ENCODE measurements at regions not wholly inside any gene's neighbourhood (a gene's known extent, or its start where the extent isn't known, plus 50 kb on each side); places are given as distances from the start of the nearest gene placed in this dataset.

DNA sequence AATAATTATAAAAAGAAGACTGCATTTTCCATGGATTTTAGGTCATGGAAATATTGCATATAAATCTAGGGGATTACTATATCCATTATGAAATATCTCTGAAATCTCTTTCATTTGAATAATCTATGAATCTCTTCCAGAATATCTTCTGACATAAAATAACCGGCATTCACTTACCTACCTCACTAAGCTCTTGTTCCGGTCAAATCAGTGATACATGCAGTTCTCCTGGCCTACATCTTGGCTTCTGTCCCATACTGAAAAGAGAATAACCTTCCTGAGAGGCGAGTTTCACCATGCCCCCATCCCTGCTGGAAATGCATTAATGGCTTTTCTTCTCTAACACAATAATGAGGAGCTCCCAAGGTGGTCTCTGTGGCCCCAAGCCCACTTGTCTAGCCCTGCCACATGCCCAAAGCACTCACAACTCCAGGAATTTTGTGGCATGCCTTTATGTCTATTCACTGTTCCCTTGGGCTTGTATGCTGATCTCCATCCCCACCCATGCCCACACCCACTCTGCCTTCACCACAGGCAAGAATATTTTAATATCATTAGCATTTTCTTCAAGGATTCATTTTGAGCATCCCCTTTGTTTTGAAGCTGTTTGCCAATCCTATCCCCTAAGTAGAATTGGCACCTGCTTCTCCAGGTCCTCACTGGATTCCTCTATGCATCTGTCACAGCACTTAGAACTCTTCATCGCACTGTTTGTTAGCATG is 401.6 kb downstream of the COG6 start:
- no peaks in the 10 kb centered on the region for H4K20me1 ChIP-seq (ENCODE audit: control insufficient read depth, extremely low read depth, insufficient read depth, low read length)
- no peaks in the 10 kb centered on the region for H3K4me1 ChIP-seq (ENCODE audit: control insufficient read depth, extremely low read depth, insufficient read depth, low read length)
- no peaks in the 10 kb centered on the region for H3K79me2 ChIP-seq (ENCODE audit: control insufficient read depth, insufficient read depth, low read length)
- H3K4me3 ChIP-seq (replicated peaks in 1 of 4; ENCODE audit: control extremely low read depth in 1 of 4, insufficient read depth in 1 of 4, low read depth in 3 of 4, low read length in 4 of 4) = no peak overlapping the region
- no peak overlapping the region for H3K27ac ChIP-seq (ENCODE audit: insufficient read depth, low read length)
- H3K9ac ChIP-seq (ENCODE audit: insufficient read depth, low read length) = no peak overlapping the region
- H3K27me3 ChIP-seq (ENCODE audit: control insufficient read depth, insufficient read depth, low read length) = no peaks in the 10 kb centered on the region
- H3K4me2 ChIP-seq (ENCODE audit: extremely low read depth, insufficient read depth, low read length) = no peak overlapping the region
- no peak overlapping the region for H2AFZ ChIP-seq (ENCODE audit: low read length)
- DNase-seq (ENCODE audit: low read depth in 2 of 2) = no peak
- no peaks in the 10 kb centered on the region for H3K36me3 ChIP-seq (ENCODE audit: control insufficient read depth, insufficient read depth, low read length)
- no peaks in the 10 kb centered on the region for H3K9me3 ChIP-seq (ENCODE audit: control insufficient read depth, insufficient read depth, low read depth, low read length)
- TF ChIP-seq EZH2 (IDR thresholded peaks at IDR 0.05; ENCODE audit: low read length, missing control alignments) = no peak
- TF ChIP-seq, protein P1, sequence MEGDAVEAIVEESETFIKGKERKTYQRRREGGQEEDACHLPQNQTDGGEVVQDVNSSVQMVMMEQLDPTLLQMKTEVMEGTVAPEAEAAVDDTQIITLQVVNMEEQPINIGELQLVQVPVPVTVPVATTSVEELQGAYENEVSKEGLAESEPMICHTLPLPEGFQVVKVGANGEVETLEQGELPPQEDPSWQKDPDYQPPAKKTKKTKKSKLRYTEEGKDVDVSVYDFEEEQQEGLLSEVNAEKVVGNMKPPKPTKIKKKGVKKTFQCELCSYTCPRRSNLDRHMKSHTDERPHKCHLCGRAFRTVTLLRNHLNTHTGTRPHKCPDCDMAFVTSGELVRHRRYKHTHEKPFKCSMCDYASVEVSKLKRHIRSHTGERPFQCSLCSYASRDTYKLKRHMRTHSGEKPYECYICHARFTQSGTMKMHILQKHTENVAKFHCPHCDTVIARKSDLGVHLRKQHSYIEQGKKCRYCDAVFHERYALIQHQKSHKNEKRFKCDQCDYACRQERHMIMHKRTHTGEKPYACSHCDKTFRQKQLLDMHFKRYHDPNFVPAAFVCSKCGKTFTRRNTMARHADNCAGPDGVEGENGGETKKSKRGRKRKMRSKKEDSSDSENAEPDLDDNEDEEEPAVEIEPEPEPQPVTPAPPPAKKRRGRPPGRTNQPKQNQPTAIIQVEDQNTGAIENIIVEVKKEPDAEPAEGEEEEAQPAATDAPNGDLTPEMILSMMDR (conservative IDR thresholded peaks at IDR 0.05 in 1 of 2, IDR thresholded peaks at IDR 0.05 in 1 of 2; ENCODE audit: low read depth in 1 of 2, low read length in 2 of 2) = no peak

DNA sequence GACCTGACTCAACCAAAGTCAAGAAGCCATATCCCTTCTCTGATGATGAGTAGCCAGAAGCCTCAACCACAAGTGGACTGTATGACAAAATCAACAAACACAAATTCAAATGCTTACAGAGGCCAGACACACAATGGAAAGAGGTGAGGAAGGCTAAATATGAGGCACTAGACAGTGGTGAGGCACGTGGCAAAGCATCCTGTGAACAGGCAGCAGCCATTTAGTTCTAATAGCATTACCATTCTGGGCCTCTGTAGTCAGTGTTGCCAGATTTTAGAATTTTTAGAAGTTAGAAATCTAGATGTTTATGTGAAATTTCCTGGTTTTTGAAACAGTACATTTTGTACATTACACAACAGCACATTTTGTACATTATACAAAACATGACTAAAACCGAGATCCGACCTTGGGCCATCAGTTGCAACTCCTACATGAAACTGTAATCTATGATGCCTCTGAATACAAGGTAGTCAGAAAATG is 403.3 kb downstream of the COG6 start:
- Histone ChIP-seq H3K27me3 (ENCODE audit: control insufficient read depth, insufficient read depth, low read length) (no peaks in the 10 kb centered on the region), H3K4me3 (replicated peaks in 1 of 4; ENCODE audit: control extremely low read depth in 1 of 4, insufficient read depth in 1 of 4, low read depth in 3 of 4, low read length in 4 of 4) (no peak overlapping the region), H3K9ac (ENCODE audit: insufficient read depth, low read length) (no peak overlapping the region), H4K20me1 (ENCODE audit: control insufficient read depth, extremely low read depth, insufficient read depth, low read length) (no peaks in the 10 kb centered on the region), H2AFZ (ENCODE audit: low read length) (no peak overlapping the region), H3K9me3 (ENCODE audit: control insufficient read depth, insufficient read depth, low read depth, low read length) (no peaks in the 10 kb centered on the region), H3K4me1 (ENCODE audit: control insufficient read depth, extremely low read depth, insufficient read depth, low read length) (no peaks in the 10 kb centered on the region), H3K79me2 (ENCODE audit: control insufficient read depth, insufficient read depth, low read length) (no peaks in the 10 kb centered on the region), H3K36me3 (ENCODE audit: control insufficient read depth, insufficient read depth, low read length) (no peaks in the 10 kb centered on the region), H3K4me2 (ENCODE audit: extremely low read depth, insufficient read depth, low read length) (no peak overlapping the region), H3K27ac (ENCODE audit: insufficient read depth, low read length) (no peak overlapping the region)
- TF ChIP-seq, protein P1 (conservative IDR thresholded peaks at IDR 0.05 in 1 of 2, IDR thresholded peaks at IDR 0.05 in 1 of 2; ENCODE audit: low read depth in 1 of 2, low read length in 2 of 2) = no peak
- DNase-seq (ENCODE audit: low read depth in 2 of 2) = peak; percentile 26 to 77

DNA sequence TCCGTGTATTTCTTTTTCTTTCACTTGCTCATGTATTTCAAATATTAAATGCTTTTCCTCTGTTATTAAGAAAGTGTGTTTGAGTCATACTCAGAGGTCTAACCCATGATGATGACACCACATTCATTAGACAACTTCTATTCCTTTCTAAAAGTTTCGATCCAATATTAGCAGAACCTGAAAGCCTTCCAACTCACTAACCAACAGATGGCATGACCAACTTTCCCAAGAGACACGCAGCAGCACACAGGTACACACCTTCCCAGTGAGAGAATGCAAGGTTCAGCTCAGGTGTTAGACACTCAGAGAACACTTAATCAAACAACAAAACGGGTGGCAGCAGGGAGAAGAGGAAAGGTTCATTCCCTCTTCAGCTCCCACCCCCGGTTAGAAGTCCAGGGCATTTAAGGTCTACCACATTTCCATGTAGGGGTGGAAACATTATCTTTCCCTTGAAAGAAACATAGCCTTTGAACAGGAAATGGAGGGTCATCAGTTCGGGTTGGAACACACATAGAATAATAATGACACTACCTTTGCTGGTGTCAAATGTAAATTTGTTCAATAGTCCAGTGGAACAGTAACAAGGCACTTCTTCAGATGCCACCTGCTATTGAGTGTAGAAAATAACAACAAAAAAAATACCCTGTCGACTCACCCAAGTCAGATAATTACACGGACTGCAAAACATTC is 404.2 kb downstream of the COG6 start:
- peak; percentile 22 to 54 for DNase-seq (ENCODE audit: low read depth in 2 of 2)
- H3K27me3 ChIP-seq (ENCODE audit: control insufficient read depth, insufficient read depth, low read length) = no peaks in the 10 kb centered on the region
- no peak for TF ChIP-seq EZH2 (IDR thresholded peaks at IDR 0.05; ENCODE audit: low read length, missing control alignments)
- peaks cover 2% of the 10 kb centered on the region for H3K4me1 ChIP-seq (ENCODE audit: control insufficient read depth, extremely low read depth, insufficient read depth, low read length)
- H3K4me3 ChIP-seq (replicated peaks in 1 of 4; ENCODE audit: control extremely low read depth in 1 of 4, insufficient read depth in 1 of 4, low read depth in 3 of 4, low read length in 4 of 4) = no peak overlapping the region
- no peaks in the 10 kb centered on the region for H4K20me1 ChIP-seq (ENCODE audit: control insufficient read depth, extremely low read depth, insufficient read depth, low read length)
- H3K36me3 ChIP-seq (ENCODE audit: control insufficient read depth, insufficient read depth, low read length) = no peaks in the 10 kb centered on the region
- H3K4me2 ChIP-seq (ENCODE audit: extremely low read depth, insufficient read depth, low read length) = no peak overlapping the region
- no peak overlapping the region for H2AFZ ChIP-seq (ENCODE audit: low read length)
- H3K9me3 ChIP-seq (ENCODE audit: control insufficient read depth, insufficient read depth, low read depth, low read length) = no peaks in the 10 kb centered on the region
- no peak overlapping the region for H3K27ac ChIP-seq (ENCODE audit: insufficient read depth, low read length)
- no peak overlapping the region for H3K9ac ChIP-seq (ENCODE audit: insufficient read depth, low read length)
- H3K79me2 ChIP-seq (ENCODE audit: control insufficient read depth, insufficient read depth, low read length) = no peaks in the 10 kb centered on the region

Data from fibroblast of lung (primary cell).